GM18868 (cell line): ENCODE measurements at regions not wholly inside any gene's neighbourhood (a gene's known extent, or its start where the extent isn't known, plus 50 kb on each side); places are given as distances from the start of the nearest gene placed in this dataset.
"Not testable (repeated sequence)": the region's sequence is repeated elsewhere in the genome, so short reads cannot be mapped to it uniquely, and the experiment has no call there.

Source experiments
- ATAC-seq: cut with Tn5 transposase; IDR thresholded peaks from one replicate; pipeline ENCODE4 v1.9.1; 2021; ENCODE audit warnings: mild to moderate bottlenecking, moderate library complexity; ENCODE audit not compliant: unreplicated experiment

GRCh38 chr10:11668847-11669610, 57.6 kb upstream of the USP6NL start:
- no peak for ATAC-seq

DNA sequence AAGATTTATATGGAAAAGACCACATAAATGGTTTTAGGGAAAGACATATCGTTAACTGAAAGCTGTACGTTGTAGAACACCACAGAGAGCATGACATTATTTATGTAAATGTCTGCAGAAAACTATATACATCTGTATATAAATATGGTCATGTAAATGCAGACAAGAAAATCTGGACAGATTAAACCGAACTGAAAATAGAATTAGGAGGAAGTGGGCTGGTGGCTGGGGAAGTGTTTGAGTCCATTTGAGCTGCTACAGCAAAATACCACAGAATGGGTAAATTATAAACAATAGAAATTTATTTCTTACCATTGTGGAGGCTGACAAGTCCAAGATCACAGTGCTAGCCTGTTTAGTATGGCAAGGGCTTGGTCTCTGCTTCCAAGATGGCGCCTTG, 56.3 kb upstream of the USP6NL start:
- ATAC-seq = no peak

DNA sequence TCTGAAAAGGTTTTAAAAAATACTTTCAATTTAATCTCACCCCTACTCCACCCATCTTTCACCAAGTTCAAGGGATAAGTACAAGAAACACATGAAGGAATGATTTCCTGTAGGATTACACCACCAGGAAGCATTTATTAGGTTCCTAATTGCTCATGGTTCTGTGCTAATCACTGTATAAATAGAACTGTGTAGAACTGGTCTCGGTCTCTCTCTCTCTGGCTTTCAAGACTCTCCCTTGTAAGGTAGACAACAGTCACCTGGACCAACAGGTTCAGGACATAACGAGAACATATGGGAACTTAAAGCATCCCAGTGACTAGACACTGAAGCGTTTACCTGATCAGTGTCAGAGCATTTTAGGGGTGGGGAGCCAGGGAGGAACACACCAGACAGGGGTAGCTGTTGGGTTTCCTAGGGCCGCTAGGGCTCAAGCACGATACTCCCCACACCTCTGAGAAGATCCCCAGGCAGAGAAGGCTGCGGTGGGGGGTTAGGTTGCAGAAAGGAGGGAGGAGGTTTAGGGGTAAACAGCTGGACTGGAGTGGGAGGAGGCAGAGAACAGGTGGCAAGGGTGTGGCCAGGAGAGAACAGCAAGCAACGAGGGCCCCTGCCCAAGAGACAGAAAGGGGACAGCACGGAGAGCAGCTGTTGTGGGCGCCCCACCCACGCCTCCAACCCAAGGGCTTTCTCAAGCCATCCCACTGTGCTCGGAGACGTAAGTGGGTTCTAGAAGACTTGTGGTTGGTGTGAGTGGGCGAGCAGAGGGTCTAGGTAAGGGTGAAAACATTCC, 52.5 kb upstream of the USP6NL start:
- peak; percentile 78 for ATAC-seq

DNA sequence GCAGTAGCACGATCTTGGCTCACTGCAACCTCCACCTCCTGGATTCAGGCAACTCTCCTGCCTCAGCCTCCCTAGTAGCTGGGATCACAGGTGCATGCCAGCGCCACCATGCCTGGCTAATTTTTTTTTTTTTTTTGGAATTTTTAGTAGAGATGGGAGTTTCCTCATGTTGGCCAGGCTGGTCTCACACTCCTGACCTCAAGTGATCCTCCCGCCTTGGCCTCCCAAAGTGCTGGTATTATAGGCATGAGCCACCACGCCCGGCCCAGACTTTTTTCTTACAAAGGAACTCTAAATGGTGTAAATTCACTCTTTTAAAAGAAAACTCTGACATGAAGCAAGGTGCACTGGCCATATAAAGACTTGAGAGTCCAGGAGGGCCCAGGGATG, 51.7 kb upstream of the USP6NL start:
- not testable (repeated sequence) for ATAC-seq

DNA sequence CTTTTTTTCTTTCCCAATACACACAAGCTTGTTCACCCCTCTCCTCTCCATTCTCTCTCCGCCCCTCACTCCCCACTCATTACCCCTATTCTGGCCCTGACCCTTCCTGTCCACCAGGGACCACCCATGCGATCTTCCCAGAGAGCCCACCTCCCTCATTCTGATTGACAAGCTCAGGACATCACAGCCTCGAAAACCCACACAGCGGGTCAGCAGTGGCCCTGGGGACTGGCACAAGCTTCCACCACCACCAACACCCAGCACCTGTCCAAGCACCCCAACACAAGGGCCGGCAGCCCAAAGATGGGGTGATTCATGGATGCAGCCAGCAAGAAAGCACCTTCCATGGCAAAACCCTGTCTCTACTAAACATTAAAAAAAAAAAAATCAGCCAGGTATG, 50.0 kb upstream of the USP6NL start:
- ATAC-seq = no peak
